HUES48 (cell line): ENCODE measurements at regions not wholly inside any gene's neighbourhood (a gene's known extent, or its start where the extent isn't known, plus 50 kb on each side); places are given as distances from the start of the nearest gene placed in this dataset.
"Not testable (repeated sequence)": the region's sequence is repeated elsewhere in the genome, so short reads cannot be mapped to it uniquely, and the experiment has no call there.

Source experiments
- H3K27ac ChIP-seq: one replicate; pipeline ENCODE4 v1.7.0; 2013; ENCODE audit warnings: low read depth, low read length, inconsistent platforms
- H3K27me3 ChIP-seq: 2 replicates; pipeline ENCODE4 v1.6.1; 2013; ENCODE audit warnings: mild to moderate bottlenecking, low read length; ENCODE audit not compliant: control insufficient read depth, insufficient read depth
- H3K36me3 ChIP-seq: 2 replicates; pipeline ENCODE4 v1.6.1; 2013; ENCODE audit warnings: low read length; ENCODE audit not compliant: control insufficient read depth, insufficient read depth
- H3K4me1 ChIP-seq: 2 replicates; pipeline ENCODE4 v1.6.1; 2013; ENCODE audit warnings: mild to moderate bottlenecking, low read length; ENCODE audit not compliant: control insufficient read depth, insufficient read depth
- H3K4me3 ChIP-seq: 2 replicates; pipeline ENCODE4 v1.5.1; 2013; ENCODE audit warnings: mild to moderate bottlenecking, low read depth, low read length
- H3K9ac ChIP-seq: 2 replicates; pipeline ENCODE4 v1.6.1; 2013; ENCODE audit warnings: mild to moderate bottlenecking, low read depth, low read length, moderate library complexity
- H3K9me3 ChIP-seq: 2 replicates; pipeline ENCODE4 v1.6.1; 2013; ENCODE audit warnings: low read length; ENCODE audit not compliant: control insufficient read depth, insufficient read depth

DNA sequence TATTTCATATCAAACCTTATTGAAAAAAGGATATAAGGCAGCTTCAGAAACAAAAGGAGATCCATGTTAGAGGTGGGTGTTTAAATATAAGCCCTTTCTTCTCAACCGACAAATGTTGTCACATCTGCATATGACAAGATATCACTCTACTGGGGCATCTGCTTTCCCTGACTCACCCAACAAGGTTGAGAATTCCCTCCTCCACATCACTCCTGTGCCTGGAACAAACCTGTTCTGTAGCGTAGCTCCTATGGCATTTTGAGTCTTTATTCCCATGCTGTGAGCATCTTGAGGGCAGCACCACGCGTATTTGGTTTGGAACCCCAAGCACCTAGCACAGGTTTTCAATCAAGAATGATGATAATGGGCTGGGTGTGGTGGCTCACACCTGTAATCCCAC lies 59.4 kb upstream of the ZFHX3 start:
- Histone ChIP-seq H3K36me3 (no peaks in the 10 kb centered on the region), H3K9ac (no peak overlapping the region), H3K27ac (no peak overlapping the region), H3K9me3 (no peaks in the 10 kb centered on the region), H3K27me3 (no peaks in the 10 kb centered on the region; the same call in 1 of the 2 replicates), H3K4me3 (no peak overlapping the region), H3K4me1 (no peaks in the 10 kb centered on the region)

- Histone ChIP-seq H3K36me3 (no peaks in the 10 kb centered on the region), H3K27me3 (no peaks in the 10 kb centered on the region), H3K9me3 (no peaks in the 10 kb centered on the region), H3K27ac (no peak overlapping the region), H3K4me3 (no peak overlapping the region), H3K4me1 (no peaks in the 10 kb centered on the region), H3K9ac (no peak overlapping the region)
Observed at GRCh38 chr16:73106329-73107034, 58.6 kb upstream of the ZFHX3 start.

DNA sequence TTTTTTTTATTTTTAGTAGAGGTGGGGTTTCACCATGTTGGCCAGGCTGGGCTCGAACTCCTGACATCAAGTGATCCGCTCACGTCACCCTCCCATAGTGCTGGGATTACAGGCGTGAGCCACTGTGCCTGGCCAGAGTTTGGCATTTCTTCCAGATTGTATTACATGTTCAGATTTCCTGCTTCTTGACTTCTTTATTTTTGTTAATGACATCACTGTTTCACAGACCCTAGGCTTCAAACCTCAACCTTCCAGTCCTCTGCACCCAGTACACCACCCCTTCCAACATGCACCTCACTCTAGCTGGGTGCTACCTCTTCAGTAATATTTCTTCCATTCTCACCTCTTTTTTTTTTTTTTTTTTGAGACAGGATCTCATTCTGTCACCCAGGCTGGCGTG lies 53.6 kb upstream of the ZFHX3 start:
- Histone ChIP-seq H3K4me3 (no peak overlapping the region), H3K9ac (no peak overlapping the region), H3K27me3 (no peaks in the 10 kb centered on the region), H3K27ac (no peak overlapping the region), H3K9me3 (no peaks in the 10 kb centered on the region), H3K4me1 (no peaks in the 10 kb centered on the region), H3K36me3 (no peaks in the 10 kb centered on the region)

GRCh38 chr16:73099601-73100000 lies 51.7 kb upstream of the ZFHX3 start:
- H3K9me3 ChIP-seq, H3K4me1 ChIP-seq, H3K9ac ChIP-seq, H3K27ac ChIP-seq, H3K36me3 ChIP-seq, H3K4me3 ChIP-seq, H3K27me3 ChIP-seq: not testable (repeated sequence)
